ENCODE measurements at regions not wholly inside any gene's neighbourhood (a gene's known extent, or its start where the extent isn't known, plus 50 kb on each side); places are given as distances from the start of the nearest gene placed in this dataset.

- H3K4me3 Mint-ChIP-seq = no peak overlapping the region
- no peaks in the 10 kb centered on the region for H3K36me3 Mint-ChIP-seq (ENCODE audit: low read depth)
- intact Hi-C loops (cut with micrococcal nuclease) = no loop called here
- H3K27me3 Mint-ChIP-seq = peaks cover 3% of the 10 kb centered on the region
- TF ChIP-seq CTCF (IDR thresholded peaks at IDR 0.05) = no peak
- ATAC-seq (no peak), DNase-seq (no peak)
- CTCF ChIA-PET = interaction anchor here (1.2 kb wide), 1 partner anchor 144 kb away, joined by 3 read pairs; no protein-coding TSS in a partner anchor
- no peaks in the 10 kb centered on the region for H3K4me1 Mint-ChIP-seq (ENCODE audit: low read depth)
- H3K27ac Mint-ChIP-seq = no peak overlapping the region
- POLR2A ChIA-PET = no interaction called here
- no peaks in the 10 kb centered on the region for H3K9me3 Mint-ChIP-seq
Observed at GRCh38 chr7:41796331-41796730, 93.4 kb upstream of the INHBA start.

- Mint-ChIP-seq H3K9me3 (no peaks in the 10 kb centered on the region), H3K27me3 (peaks cover 3% of the 10 kb centered on the region), H3K27ac (no peak overlapping the region), H3K36me3 (ENCODE audit: low read depth) (no peaks in the 10 kb centered on the region), H3K4me1 (ENCODE audit: low read depth) (no peaks in the 10 kb centered on the region), H3K4me3 (no peak overlapping the region)
- POLR2A ChIA-PET = no interaction called here
- no peak for TF ChIP-seq CTCF (IDR thresholded peaks at IDR 0.05)
- DNase-seq (no peak), ATAC-seq (no peak)
- CTCF ChIA-PET = interaction anchor here (1.2 kb wide), 1 partner anchor 145 kb away, joined by 3 read pairs; no protein-coding TSS in a partner anchor
- intact Hi-C loops (cut with micrococcal nuclease) = no loop called here
Observed at GRCh38 chr7:41795276-41795833, 92.5 kb upstream of the INHBA start.

- Mint-ChIP-seq H3K36me3 (ENCODE audit: low read depth) (no peaks in the 10 kb centered on the region), H3K4me3 (no peak overlapping the region), H3K27me3 (no peaks in the 10 kb centered on the region), H3K27ac (no peak overlapping the region), H3K9me3 (no peaks in the 10 kb centered on the region), H3K4me1 (ENCODE audit: low read depth) (no peaks in the 10 kb centered on the region)
- POLR2A ChIA-PET = no interaction called here
- CTCF ChIA-PET = no interaction called here
- no peak for ATAC-seq
- DNase-seq = no peak
- intact Hi-C loops (cut with micrococcal nuclease) = no loop called here
- no peak for TF ChIP-seq CTCF (IDR thresholded peaks at IDR 0.05)
Observed at GRCh38 chr7:41793556-41793955, 90.7 kb upstream of the INHBA start.

- DNase-seq (no peak), ATAC-seq (no peak)
- Mint-ChIP-seq H3K9me3 (no peaks in the 10 kb centered on the region), H3K36me3 (ENCODE audit: low read depth) (no peaks in the 10 kb centered on the region), H3K27ac (no peak overlapping the region), H3K4me3 (no peak overlapping the region), H3K27me3 (no peaks in the 10 kb centered on the region), H3K4me1 (ENCODE audit: low read depth) (no peaks in the 10 kb centered on the region)
- ChIA-PET CTCF (no interaction called here), POLR2A (no interaction called here)
- no peak for TF ChIP-seq CTCF (IDR thresholded peaks at IDR 0.05)
- intact Hi-C loops (cut with micrococcal nuclease) = no loop called here
Observed at GRCh38 chr7:41792120-41792519, 89.2 kb upstream of the INHBA start.

GRCh38 chr7:41788556-41788955, 85.7 kb upstream of the INHBA start:
- TF ChIP-seq CTCF (IDR thresholded peaks at IDR 0.05) = no peak
- H3K9me3 Mint-ChIP-seq = no peaks in the 10 kb centered on the region
- ATAC-seq (no peak), DNase-seq (no peak)
- POLR2A ChIA-PET = no interaction called here
- no peaks in the 10 kb centered on the region for H3K4me1 Mint-ChIP-seq (ENCODE audit: low read depth)
- H3K36me3 Mint-ChIP-seq (ENCODE audit: low read depth) = no peaks in the 10 kb centered on the region
- no peak overlapping the region for H3K4me3 Mint-ChIP-seq
- CTCF ChIA-PET = no interaction called here
- no peaks in the 10 kb centered on the region for H3K27me3 Mint-ChIP-seq
- H3K27ac Mint-ChIP-seq = no peak overlapping the region
- intact Hi-C loops (cut with micrococcal nuclease) = no loop called here

All from activated CD8-positive, alpha-beta T cell treated with anti-CD3 and anti-CD28 coated beads for 36 hours (primary cell).